ENCODE measurements at regions not wholly inside any gene's neighbourhood (a gene's known extent, or its start where the extent isn't known, plus 50 kb on each side); places are given as distances from the start of the nearest gene placed in this dataset.

DNA sequence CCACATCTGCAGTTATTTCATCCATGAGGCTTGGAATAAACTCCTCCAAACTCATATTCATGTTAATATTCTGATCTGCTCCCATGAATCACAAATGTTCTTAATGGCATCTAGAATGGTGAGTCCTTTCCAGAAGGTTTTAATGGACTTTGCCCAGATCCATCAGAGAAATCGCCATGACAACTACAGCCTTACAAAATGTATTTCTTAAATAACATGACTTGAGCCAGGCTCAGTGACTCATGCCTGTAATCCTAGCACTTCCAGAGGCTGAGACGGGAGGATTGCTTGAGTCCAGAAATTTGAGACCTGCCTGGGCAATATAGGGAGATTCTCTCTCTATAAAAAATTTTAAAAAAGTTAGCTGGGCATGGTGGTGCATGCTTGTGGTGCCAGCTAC, 102.1 kb upstream of the TMEM168 start:
- Histone ChIP-seq H3K27ac (ENCODE audit: low read depth in 1 of 2, low read length in 1 of 2) (no peak overlapping the region), H3K36me3 (ENCODE audit: control insufficient read depth in 2 of 2, insufficient read depth in 2 of 2, low read length in 1 of 2) (peaks cover 6% of the 10 kb centered on the region in 2 donors), H3K4me1 (ENCODE audit: control insufficient read depth in 2 of 2, insufficient read depth in 2 of 2, low read length in 2 of 2) (no peaks in the 10 kb centered on the region), H3K4me3 (ENCODE audit: low read length in 2 of 2) (no peak overlapping the region), H3K27me3 (ENCODE audit: control insufficient read depth in 2 of 2, insufficient read depth in 1 of 2, low read length in 1 of 2) (no peaks in the 10 kb centered on the region), H3K9me3 (ENCODE audit: control insufficient read depth in 2 of 2, insufficient read depth in 1 of 2, low read length in 1 of 2) (no peaks in the 10 kb centered on the region)
- no peak for DNase-seq (ENCODE audit: low read depth in 6 of 9, low spot score in 9 of 9)
- WGBS = 96% methylated on average over 2 of the region's 2 CpGs

DNA sequence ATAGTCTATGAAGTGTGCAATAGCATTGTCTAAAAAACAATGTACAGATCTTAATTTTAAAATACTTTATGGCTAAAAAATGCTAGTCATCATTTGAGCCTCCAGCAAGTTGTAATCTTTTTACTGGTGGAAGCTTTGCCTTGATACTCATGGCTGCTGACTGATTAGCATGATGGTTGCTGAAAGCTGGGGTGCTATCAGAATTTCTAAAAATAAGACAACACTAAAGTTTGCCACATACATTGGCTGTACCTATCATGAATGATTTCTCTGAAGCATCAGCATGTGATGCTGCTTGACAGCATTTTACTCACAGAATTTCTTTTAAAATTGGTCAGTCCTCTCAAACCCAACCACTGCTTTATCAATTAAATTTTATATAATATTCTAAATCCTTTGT, 101.5 kb upstream of the TMEM168 start:
- Histone ChIP-seq H3K36me3 (ENCODE audit: control insufficient read depth in 2 of 2, insufficient read depth in 2 of 2, low read length in 1 of 2) (peaks cover 6% of the 10 kb centered on the region in 2 donors), H3K4me3 (ENCODE audit: low read length in 2 of 2) (no peak overlapping the region), H3K9me3 (ENCODE audit: control insufficient read depth in 2 of 2, insufficient read depth in 1 of 2, low read length in 1 of 2) (no peaks in the 10 kb centered on the region), H3K27me3 (ENCODE audit: control insufficient read depth in 2 of 2, insufficient read depth in 1 of 2, low read length in 1 of 2) (no peaks in the 10 kb centered on the region), H3K4me1 (ENCODE audit: control insufficient read depth in 2 of 2, insufficient read depth in 2 of 2, low read length in 2 of 2) (no peaks in the 10 kb centered on the region), H3K27ac (ENCODE audit: low read depth in 1 of 2, low read length in 1 of 2) (no peak overlapping the region)
- no peak for DNase-seq (ENCODE audit: low read depth in 6 of 9, low spot score in 9 of 9)

DNA sequence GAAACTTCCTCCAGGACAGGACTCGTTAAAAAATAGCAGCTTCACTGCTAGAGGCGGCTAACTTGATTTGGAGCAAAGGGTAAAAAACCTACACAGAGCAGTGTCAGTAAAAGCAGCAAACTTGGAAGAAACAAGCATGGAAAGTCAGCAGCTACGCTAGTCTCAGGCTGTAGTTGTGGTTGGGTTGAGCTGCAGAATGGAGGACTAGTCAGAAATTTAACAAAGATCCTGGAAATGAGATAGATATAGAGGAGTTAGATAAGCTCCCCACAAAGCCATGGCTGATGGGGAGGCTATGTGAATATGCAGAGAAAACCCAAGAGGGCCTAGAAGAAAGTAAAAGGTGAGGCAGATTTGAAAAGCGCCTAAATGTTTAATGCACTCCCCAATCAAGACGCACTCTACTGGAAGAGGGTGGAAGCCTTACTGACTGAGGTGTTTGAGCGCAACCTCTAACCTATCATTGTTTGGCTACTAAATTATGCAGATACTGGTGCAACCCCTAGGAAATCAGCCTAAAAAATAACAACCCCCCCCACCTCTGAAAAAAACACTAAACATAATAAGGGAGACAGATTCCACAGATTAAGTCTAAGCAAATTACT, 99.7 kb upstream of the TMEM168 start:
- H3K27ac ChIP-seq (ENCODE audit: low read depth in 1 of 2, low read length in 1 of 2) = no peak overlapping the region
- H3K27me3 ChIP-seq (ENCODE audit: control insufficient read depth in 2 of 2, insufficient read depth in 1 of 2, low read length in 1 of 2) = no peaks in the 10 kb centered on the region
- H3K9me3 ChIP-seq (ENCODE audit: control insufficient read depth in 2 of 2, insufficient read depth in 1 of 2, low read length in 1 of 2) = no peaks in the 10 kb centered on the region
- no peak for DNase-seq (ENCODE audit: low read depth in 6 of 9, low spot score in 9 of 9)
- 90% methylated on average over 6 of the region's 6 CpGs for WGBS
- peaks cover 6% of the 10 kb centered on the region in 2 donors for H3K36me3 ChIP-seq (ENCODE audit: control insufficient read depth in 2 of 2, insufficient read depth in 2 of 2, low read length in 1 of 2)
- no peaks in the 10 kb centered on the region for H3K4me1 ChIP-seq (ENCODE audit: control insufficient read depth in 2 of 2, insufficient read depth in 2 of 2, low read length in 2 of 2)
- no peak overlapping the region for H3K4me3 ChIP-seq (ENCODE audit: low read length in 2 of 2)

DNA sequence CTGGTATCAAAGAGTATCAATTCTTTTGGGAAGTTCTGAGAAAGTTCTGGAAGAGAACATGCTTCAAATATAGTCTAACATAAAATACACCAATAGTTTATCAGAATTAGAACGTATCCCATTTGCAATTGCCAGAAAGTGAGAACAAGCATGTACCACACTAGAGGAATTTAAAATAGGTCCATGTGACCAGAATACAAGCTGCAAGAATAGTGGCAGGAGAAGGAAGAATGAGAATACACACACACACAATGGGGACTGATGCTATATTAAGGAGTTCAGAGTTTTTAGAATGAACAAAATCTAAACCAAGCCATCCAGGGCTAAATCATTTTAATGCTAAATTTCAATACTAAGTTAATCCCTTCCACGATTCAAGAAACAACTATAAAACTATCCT, 99.1 kb upstream of the TMEM168 start:
- no peak for DNase-seq (ENCODE audit: low read depth in 6 of 9, low spot score in 9 of 9)
- Histone ChIP-seq H3K4me1 (ENCODE audit: control insufficient read depth in 2 of 2, insufficient read depth in 2 of 2, low read length in 2 of 2) (no peaks in the 10 kb centered on the region), H3K36me3 (ENCODE audit: control insufficient read depth in 2 of 2, insufficient read depth in 2 of 2, low read length in 1 of 2) (peaks cover 6% of the 10 kb centered on the region in 2 donors), H3K27ac (ENCODE audit: low read depth in 1 of 2, low read length in 1 of 2) (no peak overlapping the region), H3K4me3 (ENCODE audit: low read length in 2 of 2) (no peak overlapping the region), H3K9me3 (ENCODE audit: control insufficient read depth in 2 of 2, insufficient read depth in 1 of 2, low read length in 1 of 2) (no peaks in the 10 kb centered on the region), H3K27me3 (ENCODE audit: control insufficient read depth in 2 of 2, insufficient read depth in 1 of 2, low read length in 1 of 2) (no peaks in the 10 kb centered on the region)
- WGBS = 97% methylated on average over 2 of the region's 2 CpGs

- Histone ChIP-seq H3K27ac (ENCODE audit: low read depth in 1 of 2, low read length in 1 of 2) (no peak overlapping the region), H3K4me1 (ENCODE audit: control insufficient read depth in 2 of 2, insufficient read depth in 2 of 2, low read length in 2 of 2) (no peaks in the 10 kb centered on the region), H3K27me3 (ENCODE audit: control insufficient read depth in 2 of 2, insufficient read depth in 1 of 2, low read length in 1 of 2) (no peaks in the 10 kb centered on the region), H3K36me3 (ENCODE audit: control insufficient read depth in 2 of 2, insufficient read depth in 2 of 2, low read length in 1 of 2) (peaks cover 3 to 6% of the 10 kb centered on the region in 2 donors), H3K9me3 (ENCODE audit: control insufficient read depth in 2 of 2, insufficient read depth in 1 of 2, low read length in 1 of 2) (no peaks in the 10 kb centered on the region), H3K4me3 (ENCODE audit: low read length in 2 of 2) (no peak overlapping the region)
- DNase-seq (ENCODE audit: low read depth in 6 of 9, low spot score in 9 of 9) = no peak
- 94% methylated on average over 1 of the region's 1 CpG for WGBS
Observed at GRCh38 chr7:112888781-112889180, 98.6 kb upstream of the TMEM168 start.

DNA sequence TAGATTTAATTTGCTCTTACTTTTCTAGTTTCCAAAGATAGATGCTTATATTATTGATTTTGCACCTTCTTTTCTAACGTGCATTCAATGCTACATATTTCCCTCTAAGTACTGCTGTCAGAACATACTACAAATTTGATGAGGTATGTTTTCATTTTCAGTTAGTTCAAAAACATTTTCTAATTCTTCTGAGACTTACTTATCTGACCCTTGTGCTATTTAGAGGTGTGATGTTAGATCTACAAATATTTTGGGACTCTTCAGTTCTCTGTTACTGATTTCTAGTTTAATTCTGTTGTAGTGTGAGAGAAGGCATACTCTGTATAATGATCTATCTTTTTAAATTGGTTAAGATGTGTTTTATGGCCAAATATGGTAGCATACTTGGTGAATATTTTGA, 97.8 kb upstream of the TMEM168 start:
- Histone ChIP-seq H3K27me3 (ENCODE audit: control insufficient read depth in 2 of 2, insufficient read depth in 1 of 2, low read length in 1 of 2) (no peaks in the 10 kb centered on the region), H3K4me1 (ENCODE audit: control insufficient read depth in 2 of 2, insufficient read depth in 2 of 2, low read length in 2 of 2) (no peaks in the 10 kb centered on the region), H3K36me3 (ENCODE audit: control insufficient read depth in 2 of 2, insufficient read depth in 2 of 2, low read length in 1 of 2) (peaks cover 1 to 3% of the 10 kb centered on the region in 2 donors), H3K27ac (ENCODE audit: low read depth in 1 of 2, low read length in 1 of 2) (no peak overlapping the region), H3K4me3 (ENCODE audit: low read length in 2 of 2) (no peak overlapping the region), H3K9me3 (ENCODE audit: control insufficient read depth in 2 of 2, insufficient read depth in 1 of 2, low read length in 1 of 2) (no peaks in the 10 kb centered on the region)
- WGBS = 94% methylated on average over 1 of the region's 1 CpG
- no peak for DNase-seq (ENCODE audit: low read depth in 6 of 9, low spot score in 9 of 9)

DNA sequence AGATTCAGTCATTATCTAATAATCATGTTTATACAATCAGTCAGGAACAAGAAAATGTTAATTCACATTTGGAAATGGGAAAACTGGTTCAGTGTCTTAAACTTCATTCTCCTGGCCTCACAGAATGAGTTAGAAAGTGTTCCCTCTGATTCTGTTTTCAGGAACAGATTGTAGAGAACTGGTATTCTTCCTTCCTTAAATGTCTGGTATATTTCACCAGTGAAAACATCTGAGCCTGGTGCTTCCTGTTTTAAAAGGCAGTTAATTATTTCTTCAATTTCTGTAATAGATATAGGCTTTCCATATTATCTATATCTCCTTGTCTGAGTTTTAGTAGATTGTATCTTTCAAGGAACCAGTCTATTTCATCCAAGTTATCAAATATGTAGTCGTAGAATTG, 97.1 kb upstream of the TMEM168 start:
- Histone ChIP-seq H3K4me1 (ENCODE audit: control insufficient read depth in 2 of 2, insufficient read depth in 2 of 2, low read length in 2 of 2) (no peaks in the 10 kb centered on the region), H3K36me3 (ENCODE audit: control insufficient read depth in 2 of 2, insufficient read depth in 2 of 2, low read length in 1 of 2) (peaks cover 0 to 3% of the 10 kb centered on the region in 2 donors), H3K4me3 (ENCODE audit: low read length in 2 of 2) (no peak overlapping the region), H3K9me3 (ENCODE audit: control insufficient read depth in 2 of 2, insufficient read depth in 1 of 2, low read length in 1 of 2) (no peaks in the 10 kb centered on the region), H3K27me3 (ENCODE audit: control insufficient read depth in 2 of 2, insufficient read depth in 1 of 2, low read length in 1 of 2) (no peaks in the 10 kb centered on the region), H3K27ac (ENCODE audit: low read depth in 1 of 2, low read length in 1 of 2) (no peak overlapping the region)
- DNase-seq (ENCODE audit: low read depth in 6 of 9, low spot score in 9 of 9) = no peak
- 94% methylated on average over 1 of the region's 1 CpG for WGBS

DNA sequence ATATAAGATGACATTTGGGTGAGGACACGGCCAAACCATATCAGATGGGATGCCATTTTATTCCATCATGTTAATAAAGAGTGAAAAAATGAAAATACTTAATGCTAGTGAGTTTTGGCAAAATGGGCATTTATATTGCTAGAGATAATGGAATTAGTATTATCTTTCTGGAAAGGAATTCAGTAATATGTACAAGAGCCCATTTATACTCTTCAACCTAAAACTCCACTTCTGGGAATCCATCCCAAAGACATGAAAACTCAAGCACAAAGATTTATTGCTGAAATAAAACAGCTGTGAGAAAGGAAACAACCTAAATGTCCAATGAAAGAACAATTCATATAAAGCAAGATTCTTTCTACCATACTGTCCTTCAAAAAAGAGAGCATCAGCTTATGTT, 96.0 kb upstream of the TMEM168 start:
- Histone ChIP-seq H3K27me3 (ENCODE audit: control insufficient read depth in 2 of 2, insufficient read depth in 1 of 2, low read length in 1 of 2) (no peaks in the 10 kb centered on the region), H3K9me3 (ENCODE audit: control insufficient read depth in 2 of 2, insufficient read depth in 1 of 2, low read length in 1 of 2) (no peaks in the 10 kb centered on the region), H3K27ac (ENCODE audit: low read depth in 1 of 2, low read length in 1 of 2) (no peak overlapping the region), H3K4me3 (ENCODE audit: low read length in 2 of 2) (no peak overlapping the region), H3K4me1 (ENCODE audit: control insufficient read depth in 2 of 2, insufficient read depth in 2 of 2, low read length in 2 of 2) (no peaks in the 10 kb centered on the region), H3K36me3 (ENCODE audit: control insufficient read depth in 2 of 2, insufficient read depth in 2 of 2, low read length in 1 of 2) (peaks cover 0 to 7% of the 10 kb centered on the region in 2 donors)
- DNase-seq (ENCODE audit: low read depth in 6 of 9, low spot score in 9 of 9) = no peak
- 97% methylated on average over 1 of the region's 1 CpG for WGBS

DNA sequence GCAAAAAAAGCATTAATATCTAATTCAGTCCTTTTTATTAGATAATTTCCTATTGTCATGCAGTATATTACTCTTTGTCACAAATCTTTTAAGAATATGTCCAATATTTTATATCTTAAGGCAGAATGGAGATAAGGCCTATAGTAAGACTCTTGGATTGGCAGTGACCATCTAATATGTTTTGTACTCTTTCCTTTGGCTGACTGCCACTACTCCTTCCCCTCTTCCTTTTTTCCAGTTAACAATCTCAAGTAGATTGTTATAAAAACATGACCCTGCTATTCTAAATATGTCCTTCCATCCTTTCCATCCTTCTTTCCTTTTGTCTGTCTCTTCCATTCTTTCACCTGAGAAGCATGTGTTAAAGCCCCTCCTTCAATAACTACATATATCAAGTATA, 92.8 kb upstream of the TMEM168 start:
- no peaks in the 10 kb centered on the region for H3K27me3 ChIP-seq (ENCODE audit: control insufficient read depth in 2 of 2, insufficient read depth in 1 of 2, low read length in 1 of 2)
- no peaks in the 10 kb centered on the region for H3K9me3 ChIP-seq (ENCODE audit: control insufficient read depth in 2 of 2, insufficient read depth in 1 of 2, low read length in 1 of 2)
- no peaks in the 10 kb centered on the region for H3K4me1 ChIP-seq (ENCODE audit: control insufficient read depth in 2 of 2, insufficient read depth in 2 of 2, low read length in 2 of 2)
- peaks cover 0 to 7% of the 10 kb centered on the region in 2 donors for H3K36me3 ChIP-seq (ENCODE audit: control insufficient read depth in 2 of 2, insufficient read depth in 2 of 2, low read length in 1 of 2)
- no peak overlapping the region for H3K27ac ChIP-seq (ENCODE audit: low read depth in 1 of 2, low read length in 1 of 2)
- DNase-seq (ENCODE audit: low read depth in 6 of 9, low spot score in 9 of 9) = no peak
- H3K4me3 ChIP-seq (ENCODE audit: low read length in 2 of 2) = no peak overlapping the region

DNA sequence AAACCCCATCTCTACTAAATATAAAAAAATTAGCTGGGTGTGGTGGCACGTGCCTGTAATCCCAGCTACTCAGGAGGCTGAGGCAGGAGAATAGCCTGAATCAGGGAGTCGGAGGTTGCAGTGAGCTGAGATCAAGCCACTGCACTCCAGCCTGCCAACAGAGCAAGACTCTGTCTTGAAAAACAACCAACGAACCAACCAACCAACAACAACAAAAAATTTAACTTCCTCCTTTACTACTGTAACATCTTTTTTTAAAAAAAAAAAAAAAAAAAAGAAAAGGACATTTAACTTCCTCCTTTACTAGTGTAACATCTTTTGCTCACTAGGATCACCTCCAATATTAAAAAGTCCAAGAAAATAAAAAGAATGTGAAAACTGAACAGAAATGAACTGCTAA, 92.3 kb upstream of the TMEM168 start:
- Histone ChIP-seq H3K4me3 (ENCODE audit: low read length in 2 of 2) (no peak overlapping the region), H3K36me3 (ENCODE audit: control insufficient read depth in 2 of 2, insufficient read depth in 2 of 2, low read length in 1 of 2) (peaks cover 0 to 9% of the 10 kb centered on the region in 2 donors), H3K9me3 (ENCODE audit: control insufficient read depth in 2 of 2, insufficient read depth in 1 of 2, low read length in 1 of 2) (no peaks in the 10 kb centered on the region), H3K4me1 (ENCODE audit: control insufficient read depth in 2 of 2, insufficient read depth in 2 of 2, low read length in 2 of 2) (no peaks in the 10 kb centered on the region), H3K27ac (ENCODE audit: low read depth in 1 of 2, low read length in 1 of 2) (no peak overlapping the region), H3K27me3 (ENCODE audit: control insufficient read depth in 2 of 2, insufficient read depth in 1 of 2, low read length in 1 of 2) (no peaks in the 10 kb centered on the region)
- DNase-seq (ENCODE audit: low read depth in 6 of 9, low spot score in 9 of 9) = no peak
- 64% methylated on average over 3 of the region's 3 CpGs for WGBS
